Choroid plexus epithelial cell (primary cell): ENCODE measurements at regions not wholly inside any gene's neighbourhood (a gene's known extent, or its start where the extent isn't known, plus 50 kb on each side); places are given as distances from the start of the nearest gene placed in this dataset.

ENCODE experiments used
- DNase-seq: peaks from one replicate; pipeline ENCODE4 v3.0.0-alpha.2; 2010; ENCODE audit warnings: low read depth
- H3K4me3 ChIP-seq: 2 replicates; pipeline ENCODE4 v1.5.1; 2011; ENCODE audit warnings: low read depth, mild to moderate bottlenecking, control low read depth, low read length, moderate library complexity
- CTCF ChIP-seq: conservative IDR thresholded peaks from 2 replicates; pipeline ENCODE4 v1.5.1; 2011; ENCODE audit warnings: low read depth, mild to moderate bottlenecking, control low read depth, inconsistent platforms, low read length, moderate library complexity

- no peak for TF ChIP-seq CTCF
- DNase-seq = no peak
- no peak overlapping the region for H3K4me3 ChIP-seq
These were observed 407.9 kb upstream of the TNP1 start for GRCh38 chr2:217267758-217268157.

- TF ChIP-seq CTCF = no peak
- DNase-seq = no peak
- H3K4me3 ChIP-seq = no peak overlapping the region
These were observed 403.9 kb upstream of the TNP1 start for GRCh38 chr2:217263756-217264155.

GRCh38 chr2:217262911-217263310, 403.0 kb upstream of the TNP1 start:
- H3K4me3 ChIP-seq = no peak overlapping the region
- TF ChIP-seq CTCF = no peak
- DNase-seq = no peak

GRCh38 chr2:217261452-217261851, 401.6 kb upstream of the TNP1 start:
- no peak overlapping the region for H3K4me3 ChIP-seq
- no peak for TF ChIP-seq CTCF
- peak; percentile 71 for DNase-seq

GRCh38 chr2:217260441-217261115, 400.7 kb upstream of the TNP1 start:
- DNase-seq = no peak
- no peak for TF ChIP-seq CTCF
- no peak overlapping the region for H3K4me3 ChIP-seq

- no peak for DNase-seq
- TF ChIP-seq CTCF = no peak
- H3K4me3 ChIP-seq = no peak overlapping the region
These were observed 398.3 kb upstream of the TNP1 start for GRCh38 chr2:217258170-217258569.

- DNase-seq = peak; percentile 36
- TF ChIP-seq CTCF = no peak
- no peak overlapping the region for H3K4me3 ChIP-seq
These were observed 396.4 kb upstream of the TNP1 start for GRCh38 chr2:217256251-217256650.
